Left lung (tissue), 4 donors: ENCODE measurements at regions not wholly inside any gene's neighbourhood (a gene's known extent, or its start where the extent isn't known, plus 50 kb on each side); places are given as distances from the start of the nearest gene placed in this dataset.

Experiments
- ATAC-seq: fragments of 200-7000 bp; cut with Tn5 transposase; one replicate; pipeline ENCODE4 v1.9.1; 2020; ENCODE audit warnings: moderate library complexity
- DNase-seq, 4 donors: peaks; one replicate each; pipeline ENCODE4 v3.0.0-alpha.2; 2013 to 2020
- H3K27ac ChIP-seq, 2 donors: fragments of 200-600 bp; sonication (generic) in 1 of 2; one replicate each; pipeline versions ENCODE4 v1.5.0 to v1.8.0; 2020 to 2021
- H3K27me3 ChIP-seq, 2 donors: fragments of 200-600 bp; sonication (generic) in 1 of 2; one replicate each; pipeline versions ENCODE4 v1.5.0 to v1.8.0; 2020 to 2021
- H3K36me3 ChIP-seq, 2 donors: fragments of 200-600 bp; sonication (generic) in 1 of 2; one replicate each; pipeline versions ENCODE4 v1.5.0 to v1.8.0; 2020 to 2021
- H3K4me1 ChIP-seq, 2 donors: fragments of 200-600 bp; one replicate each; pipeline ENCODE4 v1.8.0; 2021
- H3K4me3 ChIP-seq, 2 donors: fragments of 200-600 bp; sonication (generic) in 1 of 2; one replicate each; pipeline versions ENCODE4 v1.5.0 to v1.8.0; 2020 to 2021; ENCODE audit warnings: mild to moderate bottlenecking in 1 of 2
- H3K9me3 ChIP-seq, 2 donors: fragments of 200-600 bp; sonication (generic) in 1 of 2; one replicate each; pipeline versions ENCODE4 v1.5.0 to v1.8.0; 2020 to 2021
- CTCF ChIP-seq, 2 donors: fragments of 200-600 bp; sonication (generic) in 1 of 2; IDR thresholded peaks; one replicate each; pipeline versions ENCODE4 v1.5.0 to v1.8.0; 2021; ENCODE audit warnings: antibody characterized with exemption in 2 of 2
- intact Hi-C, 2 donors: fragments of 100-400 bp; cut with DNase I; formaldehyde crosslinking; loops; one replicate each; pipeline versions ENCODE4 v1.11.2 to v1.14.2; 2022
- donor health status: DM: no; HTN: yes; CAD: no.
- donor health status: DM: no; HTN: no; CAD: no.

DNA sequence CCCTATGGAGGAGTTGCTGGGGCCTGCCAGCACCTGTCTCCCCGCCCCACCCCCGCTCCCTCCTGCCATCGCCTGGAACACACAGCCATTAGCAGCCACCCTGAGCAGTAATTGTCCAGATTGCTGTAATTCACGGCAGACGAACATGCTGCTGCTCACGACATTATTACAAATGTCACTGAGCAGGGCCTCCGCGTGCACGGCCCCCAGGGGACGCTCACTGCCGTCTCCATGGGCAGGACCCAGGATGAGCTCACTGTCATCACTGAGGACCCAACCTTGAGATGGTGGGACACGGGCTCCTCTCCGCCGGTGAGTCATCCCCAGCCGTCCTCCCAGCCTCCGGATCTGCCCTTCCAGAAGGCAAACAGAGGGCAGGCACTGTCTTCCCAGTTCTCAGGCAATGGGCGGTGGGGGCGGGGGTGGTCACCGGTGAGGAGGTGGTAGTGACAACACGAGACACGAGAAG lies 100.4 kb downstream of the RFLNA start:
- Histone ChIP-seq H3K9me3 (no peaks in the 10 kb centered on the region), H3K27me3 (no peaks in the 10 kb centered on the region), H3K4me3 (no peak overlapping the region), H3K27ac (no peak overlapping the region), H3K36me3 (peaks cover 0 to 69% of the 10 kb centered on the region in 2 donors), H3K4me1 (peaks cover 32 to 81% of the 10 kb centered on the region in 2 donors)
- no peak for TF ChIP-seq CTCF (IDR thresholded peaks at IDR 0.05)
- ATAC-seq (no peak), DNase-seq (no peak)
- intact Hi-C loops: no loop called here

GRCh38 chr12:124394462-124395128 lies 99.7 kb downstream of the RFLNA start:
- peaks cover 39 to 87% of the 10 kb centered on the region in 2 donors for H3K4me1 ChIP-seq
- H3K36me3 ChIP-seq: peaks cover 0 to 62% of the 10 kb centered on the region in 2 donors
- H3K27me3 ChIP-seq: no peaks in the 10 kb centered on the region
- H3K4me3 ChIP-seq: no peak overlapping the region
- no peak for TF ChIP-seq CTCF (IDR thresholded peaks at IDR 0.05)
- intact Hi-C loops: no loop called here
- H3K27ac ChIP-seq: no peak overlapping the region
- ATAC-seq (no peak), DNase-seq (no peak)
- H3K9me3 ChIP-seq: no peaks in the 10 kb centered on the region

GRCh38 chr12:124393831-124394230 lies 98.9 kb downstream of the RFLNA start:
- no peak for DNase-seq
- Histone ChIP-seq H3K27me3 (no peaks in the 10 kb centered on the region), H3K36me3 (peaks cover 0 to 54% of the 10 kb centered on the region in 2 donors), H3K27ac (peak overlapping the region; percentile 91 to 99), H3K4me3 (no peak overlapping the region), H3K9me3 (no peaks in the 10 kb centered on the region), H3K4me1 (peaks cover 45 to 87% of the 10 kb centered on the region in 2 donors)
- intact Hi-C loops: no loop called here
- TF ChIP-seq CTCF (IDR thresholded peaks at IDR 0.05): no peak
- ATAC-seq: no peak

GRCh38 chr12:124393414-124393790 lies 98.5 kb downstream of the RFLNA start:
- DNase-seq (no peak), ATAC-seq (no peak)
- Histone ChIP-seq H3K27ac (peak overlapping the region; percentile 91 to 99), H3K4me1 (peaks cover 46 to 86% of the 10 kb centered on the region in 2 donors), H3K27me3 (no peaks in the 10 kb centered on the region), H3K36me3 (peaks cover 0 to 50% of the 10 kb centered on the region in 2 donors), H3K9me3 (no peaks in the 10 kb centered on the region), H3K4me3 (no peak overlapping the region)
- intact Hi-C loops: no loop called here
- TF ChIP-seq CTCF (IDR thresholded peaks at IDR 0.05): no peak

- TF ChIP-seq CTCF (IDR thresholded peaks at IDR 0.05): no peak
- ATAC-seq (peak; percentile 35), DNase-seq (peak; percentile 69 to 91 (median 82))
- Histone ChIP-seq H3K27me3 (no peaks in the 10 kb centered on the region), H3K9me3 (no peaks in the 10 kb centered on the region), H3K27ac (peak overlapping the region; percentile 91 to 99), H3K4me1 (peaks cover 52 to 86% of the 10 kb centered on the region in 2 donors), H3K36me3 (peaks cover 0 to 44% of the 10 kb centered on the region in 2 donors), H3K4me3 (no peak overlapping the region)
- intact Hi-C loops: no loop called here
Observed at GRCh38 chr12:124392667-124393413, 97.9 kb downstream of the RFLNA start.
